ENCODE measurements at regions not wholly inside any gene's neighbourhood (a gene's known extent, or its start where the extent isn't known, plus 50 kb on each side); places are given as distances from the start of the nearest gene placed in this dataset.

DNA sequence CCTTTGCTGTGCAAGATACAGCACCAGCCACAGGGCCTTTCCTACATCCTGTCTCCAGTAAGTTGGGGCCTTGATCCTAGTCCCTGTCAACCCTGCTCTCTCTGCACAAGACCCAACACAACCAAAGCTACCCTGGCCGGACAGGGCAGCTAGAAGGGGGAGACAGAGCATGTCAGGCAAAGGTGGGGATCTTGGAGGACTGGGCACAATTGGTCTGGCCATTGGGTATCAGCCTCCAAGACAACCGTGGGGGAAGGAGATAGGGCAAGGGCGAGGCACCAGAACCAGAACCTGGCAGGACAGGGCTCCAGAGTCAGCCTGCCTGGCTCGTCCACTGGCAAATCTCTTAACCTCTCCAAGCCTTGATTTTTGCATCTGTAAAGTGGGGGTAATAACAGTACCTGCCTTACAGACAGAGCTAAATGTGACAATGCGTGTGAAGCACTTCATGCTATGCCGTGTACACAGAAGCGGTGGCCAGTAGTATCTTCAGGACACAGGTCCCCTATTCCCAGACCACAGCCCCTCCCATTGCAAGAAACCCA lies 51.6 kb upstream of the CDKN2AIPNL start:
- no peak for TF ChIP-seq ZFX (IDR thresholded peaks at IDR 0.05)
- TF ChIP-seq, protein P1, sequence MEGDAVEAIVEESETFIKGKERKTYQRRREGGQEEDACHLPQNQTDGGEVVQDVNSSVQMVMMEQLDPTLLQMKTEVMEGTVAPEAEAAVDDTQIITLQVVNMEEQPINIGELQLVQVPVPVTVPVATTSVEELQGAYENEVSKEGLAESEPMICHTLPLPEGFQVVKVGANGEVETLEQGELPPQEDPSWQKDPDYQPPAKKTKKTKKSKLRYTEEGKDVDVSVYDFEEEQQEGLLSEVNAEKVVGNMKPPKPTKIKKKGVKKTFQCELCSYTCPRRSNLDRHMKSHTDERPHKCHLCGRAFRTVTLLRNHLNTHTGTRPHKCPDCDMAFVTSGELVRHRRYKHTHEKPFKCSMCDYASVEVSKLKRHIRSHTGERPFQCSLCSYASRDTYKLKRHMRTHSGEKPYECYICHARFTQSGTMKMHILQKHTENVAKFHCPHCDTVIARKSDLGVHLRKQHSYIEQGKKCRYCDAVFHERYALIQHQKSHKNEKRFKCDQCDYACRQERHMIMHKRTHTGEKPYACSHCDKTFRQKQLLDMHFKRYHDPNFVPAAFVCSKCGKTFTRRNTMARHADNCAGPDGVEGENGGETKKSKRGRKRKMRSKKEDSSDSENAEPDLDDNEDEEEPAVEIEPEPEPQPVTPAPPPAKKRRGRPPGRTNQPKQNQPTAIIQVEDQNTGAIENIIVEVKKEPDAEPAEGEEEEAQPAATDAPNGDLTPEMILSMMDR (conservative IDR thresholded peaks at IDR 0.05): no peak

DNA sequence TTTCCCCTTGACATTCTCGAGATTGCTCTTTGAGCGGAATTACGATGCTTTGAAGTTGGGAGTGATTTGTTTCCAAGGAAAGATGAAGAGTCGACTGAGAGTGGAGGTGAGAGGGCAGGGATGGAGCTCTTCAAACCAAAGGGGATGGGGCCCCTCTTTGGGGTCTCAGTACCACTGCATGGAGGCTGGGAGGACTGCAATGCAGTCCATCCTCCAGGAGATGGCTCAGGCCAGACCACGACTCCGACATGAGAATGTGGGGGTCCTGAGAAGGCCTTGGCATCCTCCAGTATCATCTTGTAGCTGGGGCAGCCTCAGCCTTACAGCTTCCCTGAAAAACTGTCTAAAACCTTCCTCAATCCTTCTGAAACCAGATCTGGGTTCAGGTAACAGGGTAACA lies 51.1 kb upstream of the CDKN2AIPNL start:
- H3K27ac ChIP-seq: no peak overlapping the region
- no peak for TF ChIP-seq ZFX (IDR thresholded peaks at IDR 0.05)
- TF ChIP-seq, protein P1 (conservative IDR thresholded peaks at IDR 0.05): no peak

More for the DNA sequence above, 51.6 kb upstream of the CDKN2AIPNL start:
- H3K27ac ChIP-seq: no peak overlapping the region

DNA sequence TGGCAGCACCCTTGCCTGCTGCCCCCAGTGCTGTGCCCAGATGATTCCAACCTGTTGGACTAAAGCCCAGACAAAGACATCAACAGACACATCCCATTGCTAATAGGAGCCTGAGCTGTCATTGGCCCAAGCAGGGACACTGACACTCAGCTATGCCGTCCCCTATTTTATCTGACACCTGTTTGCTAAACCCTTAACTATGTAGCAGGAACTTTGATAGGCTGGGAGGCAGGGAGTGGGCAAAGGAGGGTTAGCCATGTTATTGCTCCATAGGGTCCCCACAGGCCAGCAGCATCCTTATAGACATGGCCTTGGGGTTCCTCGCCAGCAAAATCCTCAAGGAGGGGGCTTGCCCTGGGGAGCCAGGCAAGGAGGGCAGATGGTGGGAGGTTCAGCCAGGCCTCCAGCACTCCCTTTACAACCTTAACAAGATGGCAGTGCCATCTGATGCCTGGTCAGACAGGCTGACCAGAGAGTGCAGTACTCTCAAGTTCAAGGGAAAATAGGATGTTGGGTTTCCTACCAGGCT lies 50.4 kb upstream of the CDKN2AIPNL start:
- TF ChIP-seq ZFX (IDR thresholded peaks at IDR 0.05): no peak
- TF ChIP-seq, protein P1 (conservative IDR thresholded peaks at IDR 0.05): no peak

More for the DNA sequence above, 50.4 kb upstream of the CDKN2AIPNL start:
- no peak overlapping the region for H3K27ac ChIP-seq
